Naive thymus-derived CD4-positive, alpha-beta T cell (primary cell): ENCODE measurements at regions not wholly inside any gene's neighbourhood (a gene's known extent, or its start where the extent isn't known, plus 50 kb on each side); places are given as distances from the start of the nearest gene placed in this dataset.
"Not testable (repeated sequence)": the region's sequence is repeated elsewhere in the genome, so short reads cannot be mapped to it uniquely, and the experiment has no call there.

Experiments used
- ATAC-seq: fragments of 150-1000 bp; cut with Tn5 transposase; 2 replicates; pipeline ENCODE4 v1.10.0; 2021; ENCODE audit warnings: mild to moderate bottlenecking, moderate library complexity
- CTCF ChIA-PET: fragments of 350-600 bp; sonication (Branson Sonifier 250); formaldehyde crosslinking; loops from one replicate; lab custom pipeline; 2021; ENCODE audit warnings: antibody characterized with exemption; lab: Charles Lee
- POLR2A ChIA-PET: fragments of 350-600 bp; sonication (Branson Sonifier 250); formaldehyde crosslinking; loops from one replicate; lab custom pipeline; 2021; ENCODE audit warnings: antibody characterized with exemption, inconsistent platforms; lab: Charles Lee
- DNase-seq, 9 donors: peaks; one replicate each; pipeline versions ENCODE4 v3.0.0 to v3.0.0-alpha.2; 2020 to 2022; ENCODE audit warnings: mixed read lengths in 1 of 9
- H3K27ac ChIP-seq: one replicate; pipeline ENCODE4 v1.7.0; 2013; ENCODE audit warnings: mild to moderate bottlenecking, low read depth, low read length, moderate library complexity
- H3K27me3 ChIP-seq, 2 donors: one replicate each; pipeline ENCODE4 v1.7.0; 2013; ENCODE audit warnings: low read length in 2 of 2, mild to moderate bottlenecking in 2 of 2, moderate library complexity in 2 of 2; ENCODE audit not compliant: control insufficient read depth in 2 of 2, insufficient read depth in 2 of 2
- H3K36me3 ChIP-seq, 3 experiments: 1 replicate in 2 of 3; 2 replicates in 1 of 3; pipeline ENCODE4 v1.7.0; 2013; ENCODE audit warnings: low read length in 3 of 3, mild to moderate bottlenecking in 3 of 3, moderate library complexity in 1 of 3; ENCODE audit not compliant: insufficient read depth in 3 of 3, control insufficient read depth in 2 of 3
- H3K4me1 ChIP-seq, 2 donors: one replicate each; pipeline ENCODE4 v1.7.0; 2013; ENCODE audit warnings: low read length in 2 of 2, mild to moderate bottlenecking in 2 of 2, moderate library complexity in 1 of 2; ENCODE audit not compliant: control insufficient read depth in 2 of 2, insufficient read depth in 2 of 2
- H3K4me3 ChIP-seq: 2 replicates; pipeline ENCODE4 v1.7.0; 2013; ENCODE audit warnings: mild to moderate bottlenecking, low read length
- H3K9me3 ChIP-seq, 3 experiments: 1 replicate in 2 of 3; 2 replicates in 1 of 3; pipeline ENCODE4 v1.7.0; 2013; ENCODE audit warnings: low read length in 3 of 3; ENCODE audit not compliant: control insufficient read depth in 2 of 3
- H3K27ac Mint-ChIP-seq, 9 donors: one replicate each; pipeline ENCODE4 v1.8.0; 2020 to 2022; ENCODE audit warnings: mixed read lengths in 9 of 9, mild to moderate bottlenecking in 8 of 9, moderate library complexity in 5 of 9, inconsistent platforms in 2 of 9
- H3K27me3 Mint-ChIP-seq, 5 donors: one replicate each; pipeline ENCODE4 v1.8.0; 2021 to 2022; ENCODE audit warnings: mixed read lengths in 5 of 5, mild to moderate bottlenecking in 1 of 5
- H3K36me3 Mint-ChIP-seq, 5 donors: one replicate each; pipeline ENCODE4 v1.8.0; 2020 to 2022; ENCODE audit warnings: mixed read lengths in 5 of 5, mild to moderate bottlenecking in 3 of 5, inconsistent platforms in 1 of 5
- H3K4me1 Mint-ChIP-seq, 7 donors: one replicate each; pipeline ENCODE4 v1.8.0; 2020 to 2022; ENCODE audit warnings: mixed read lengths in 7 of 7, mild to moderate bottlenecking in 3 of 7, inconsistent platforms in 1 of 7
- H3K4me3 Mint-ChIP-seq, 10 donors: one replicate each; pipeline ENCODE4 v1.8.0; 2020 to 2022; ENCODE audit warnings: mild to moderate bottlenecking in 10 of 10, mixed read lengths in 10 of 10, moderate library complexity in 6 of 10, inconsistent platforms in 2 of 10
- H3K9me3 Mint-ChIP-seq, 11 donors: one replicate each; pipeline ENCODE4 v1.8.0; 2020 to 2022; ENCODE audit warnings: mixed read lengths in 11 of 11, mild to moderate bottlenecking in 4 of 11, inconsistent platforms in 1 of 11, moderate library complexity in 1 of 11
- intact Hi-C, 2 donors: fragments of 100-400 bp; cut with micrococcal nuclease; formaldehyde crosslinking; loops; one replicate each; pipeline ENCODE4 v1.15.1; 2023

DNA sequence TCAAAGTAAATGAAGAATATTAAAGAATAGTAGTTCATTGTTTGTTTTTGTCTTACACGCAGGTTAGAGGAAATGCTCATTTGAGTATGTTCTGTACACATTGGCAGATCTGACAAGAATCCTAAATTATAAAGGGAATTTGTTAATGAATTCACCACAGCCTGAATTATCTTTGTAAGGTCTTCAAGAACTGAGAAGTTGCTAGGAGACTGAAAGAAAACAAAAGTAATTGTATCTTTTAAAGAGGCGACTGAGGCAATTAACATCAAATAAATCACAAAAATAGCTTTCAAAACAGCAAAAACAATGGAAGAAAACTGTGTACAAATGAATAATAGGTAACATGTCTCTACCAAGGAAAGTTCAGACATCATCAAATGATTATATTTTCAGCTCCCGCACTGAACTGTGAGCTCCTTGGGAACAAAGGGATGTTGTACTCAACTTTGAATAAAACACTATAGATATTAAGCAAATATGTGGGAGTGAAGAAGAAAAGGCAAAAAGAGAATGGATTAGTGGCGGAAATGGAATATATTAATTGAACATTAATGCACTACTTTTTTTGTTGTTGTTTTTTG, 51.7 kb upstream of the ATIC start:
- Histone ChIP-seq H3K9me3 (no peaks in the 10 kb centered on the region), H3K36me3 (no peaks in the 10 kb centered on the region), H3K27ac (no peak overlapping the region), H3K4me1 (no peaks in the 10 kb centered on the region), H3K4me3 (no peak overlapping the region), H3K27me3 (no peaks in the 10 kb centered on the region)
- POLR2A ChIA-PET: no interaction called here
- ATAC-seq (no peak), DNase-seq (no peak)
- H3K9me3 Mint-ChIP-seq: no peaks in the 10 kb centered on the region
- no peaks in the 10 kb centered on the region for H3K36me3 Mint-ChIP-seq
- CTCF ChIA-PET: no interaction called here
- H3K27me3 Mint-ChIP-seq: peaks cover 0 to 6% (median 0%) of the 10 kb centered on the region in 5 donors
- H3K27ac Mint-ChIP-seq: no peak overlapping the region
- no peaks in the 10 kb centered on the region for H3K4me1 Mint-ChIP-seq
- intact Hi-C loops: no loop called here
- H3K4me3 Mint-ChIP-seq: no peak overlapping the region

DNA sequence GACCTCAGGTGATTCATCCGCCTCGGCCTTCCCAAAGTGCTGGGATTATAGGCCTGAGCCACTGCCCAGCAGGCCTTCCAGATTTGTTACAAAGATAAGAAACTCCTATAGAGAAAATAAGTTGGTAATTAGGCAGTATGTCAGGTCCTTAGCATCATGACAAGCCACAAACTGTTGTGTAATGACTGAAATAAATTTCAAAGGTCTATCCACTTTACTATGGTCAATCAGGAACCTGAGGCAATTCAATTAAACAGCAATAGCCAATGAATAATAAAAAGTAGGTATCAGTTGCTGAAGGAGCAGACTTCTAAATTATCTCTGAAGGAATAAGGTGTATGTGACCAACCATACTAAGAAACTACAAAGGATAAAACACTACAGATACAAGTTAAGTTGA, 62.4 kb upstream of the ATIC start:
- Histone ChIP-seq H3K27me3 (no peaks in the 10 kb centered on the region), H3K9me3 (no peaks in the 10 kb centered on the region), H3K4me1 (no peaks in the 10 kb centered on the region), H3K4me3 (no peak overlapping the region), H3K36me3 (no peaks in the 10 kb centered on the region), H3K27ac (no peak overlapping the region)
- no peak for ATAC-seq
- CTCF ChIA-PET: no interaction called here
- no peak overlapping the region for H3K27ac Mint-ChIP-seq
- H3K4me3 Mint-ChIP-seq: no peak overlapping the region
- POLR2A ChIA-PET: no interaction called here
- DNase-seq: no peak
- peaks cover 0 to 4% (median 0%) of the 10 kb centered on the region in 5 donors for H3K36me3 Mint-ChIP-seq
- intact Hi-C loops: no loop called here
- H3K27me3 Mint-ChIP-seq: peaks cover 0 to 21% (median 18%) of the 10 kb centered on the region in 5 donors
- peaks cover 0 to 4% (median 0%) of the 10 kb centered on the region in 11 donors for H3K9me3 Mint-ChIP-seq
- H3K4me1 Mint-ChIP-seq: no peaks in the 10 kb centered on the region

DNA sequence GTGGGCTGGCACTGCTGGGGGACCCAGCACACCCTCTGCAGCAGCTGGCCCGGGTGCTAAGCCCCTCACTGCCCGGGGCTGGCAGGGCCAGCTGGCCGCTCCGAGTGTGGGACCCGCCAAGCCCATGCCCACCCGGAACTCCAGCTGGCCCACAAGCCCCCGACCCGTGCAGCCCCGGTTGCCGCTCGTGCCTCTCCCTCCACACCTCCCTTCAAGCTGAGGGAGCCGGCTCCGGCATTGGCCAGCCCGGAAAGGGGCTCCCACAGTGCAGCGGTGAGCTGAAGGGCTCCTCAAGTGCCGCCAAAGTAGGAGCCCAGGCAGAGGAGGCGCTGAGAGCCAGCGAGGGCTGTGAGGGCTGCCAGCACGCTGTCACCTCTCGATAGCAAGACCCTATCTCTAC, 65.9 kb upstream of the ATIC start:
- peaks cover 0 to 24% (median 12%) of the 10 kb centered on the region in 5 donors for H3K27me3 Mint-ChIP-seq
- H3K27ac ChIP-seq, H3K9me3 ChIP-seq, H3K36me3 ChIP-seq, H3K36me3 Mint-ChIP-seq, ATAC-seq, H3K4me1 ChIP-seq, H3K4me3 ChIP-seq, H3K4me1 Mint-ChIP-seq, DNase-seq, H3K27me3 ChIP-seq, H3K9me3 Mint-ChIP-seq, POLR2A ChIA-PET, CTCF ChIA-PET, H3K27ac Mint-ChIP-seq, H3K4me3 Mint-ChIP-seq, intact Hi-C loops: not testable (repeated sequence)

DNA sequence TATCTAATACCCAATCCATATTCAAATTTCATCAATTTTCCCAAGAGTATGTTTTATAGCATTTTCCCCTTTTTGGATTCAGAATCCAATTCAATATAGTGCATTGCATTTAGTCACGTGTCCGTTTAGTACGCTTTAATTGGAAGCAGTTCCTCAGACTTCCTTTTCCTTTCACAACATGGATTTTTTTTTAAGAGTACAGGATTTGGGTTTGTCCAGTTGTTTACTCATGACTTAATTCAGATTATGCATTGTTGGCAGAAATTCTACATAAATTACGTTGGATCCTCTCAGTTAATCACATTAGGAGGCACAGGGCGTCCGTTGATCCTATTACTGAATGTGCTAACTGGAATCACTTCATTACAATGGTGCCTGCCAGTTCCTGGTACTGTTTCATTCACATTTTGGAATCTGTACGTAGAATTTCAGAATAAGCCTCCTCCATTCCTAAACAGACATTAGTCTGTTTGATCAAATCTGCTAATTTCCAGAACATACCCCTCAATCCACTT, 70.0 kb upstream of the ATIC start:
- no peaks in the 10 kb centered on the region for H3K27me3 ChIP-seq
- intact Hi-C loops: no loop called here
- peaks cover 0 to 29% (median 12%) of the 10 kb centered on the region in 5 donors for H3K27me3 Mint-ChIP-seq
- no peak for DNase-seq
- H3K9me3 ChIP-seq: no peaks in the 10 kb centered on the region
- H3K4me3 Mint-ChIP-seq: no peak overlapping the region
- no peak for ATAC-seq
- H3K9me3 Mint-ChIP-seq: peaks cover 0 to 4% (median 0%) of the 10 kb centered on the region in 11 donors
- H3K36me3 ChIP-seq: no peaks in the 10 kb centered on the region
- no peak overlapping the region for H3K4me3 ChIP-seq
- no peaks in the 10 kb centered on the region for H3K4me1 ChIP-seq
- H3K36me3 Mint-ChIP-seq: peaks cover 0 to 4% (median 0%) of the 10 kb centered on the region in 5 donors
- ChIA-PET CTCF (no interaction called here), POLR2A (no interaction called here)
- no peak overlapping the region for H3K27ac Mint-ChIP-seq
- H3K4me1 Mint-ChIP-seq: no peaks in the 10 kb centered on the region
- H3K27ac ChIP-seq: no peak overlapping the region

DNA sequence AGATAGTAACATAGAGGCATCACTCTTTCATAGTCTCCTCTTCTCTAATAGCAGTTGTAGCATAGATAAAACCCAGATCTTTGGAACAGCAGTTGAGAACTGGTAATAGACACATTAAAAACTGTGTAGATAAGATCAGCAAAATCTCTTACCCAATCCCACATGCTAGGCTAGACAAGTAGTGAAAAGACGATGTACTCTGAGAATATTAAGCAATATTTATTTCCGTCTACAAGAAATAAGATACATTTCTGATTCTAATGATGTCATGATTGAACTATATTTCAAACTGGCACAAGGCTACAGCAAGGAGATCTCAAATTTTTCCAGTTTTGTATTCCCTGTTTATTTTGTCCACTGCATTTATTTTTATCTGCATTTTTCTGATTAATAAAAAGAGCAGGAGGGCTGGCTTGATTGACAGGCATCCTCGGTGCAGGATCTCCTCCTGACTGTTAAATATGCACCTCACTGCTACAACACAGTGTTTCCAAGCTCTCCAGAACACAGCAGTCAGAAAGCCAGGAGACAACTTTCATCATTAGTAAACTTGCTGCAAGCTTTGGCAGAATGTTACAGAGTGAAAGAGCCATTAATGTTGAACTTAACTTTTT, 73.3 kb upstream of the ATIC start:
- no peak for DNase-seq
- Mint-ChIP-seq H3K36me3 (no peaks in the 10 kb centered on the region), H3K27ac (no peak overlapping the region), H3K9me3 (peaks cover 0 to 3% (median 0%) of the 10 kb centered on the region in 11 donors), H3K4me3 (no peak overlapping the region), H3K4me1 (no peaks in the 10 kb centered on the region), H3K27me3 (peaks cover 0 to 32% (median 9%) of the 10 kb centered on the region in 5 donors)
- intact Hi-C loops: no loop called here
- CTCF ChIA-PET: no interaction called here
- Histone ChIP-seq H3K9me3 (no peaks in the 10 kb centered on the region), H3K4me3 (no peak overlapping the region), H3K4me1 (no peaks in the 10 kb centered on the region), H3K27me3 (no peaks in the 10 kb centered on the region), H3K27ac (no peak overlapping the region), H3K36me3 (no peaks in the 10 kb centered on the region)
- no peak for ATAC-seq
- POLR2A ChIA-PET: no interaction called here

DNA sequence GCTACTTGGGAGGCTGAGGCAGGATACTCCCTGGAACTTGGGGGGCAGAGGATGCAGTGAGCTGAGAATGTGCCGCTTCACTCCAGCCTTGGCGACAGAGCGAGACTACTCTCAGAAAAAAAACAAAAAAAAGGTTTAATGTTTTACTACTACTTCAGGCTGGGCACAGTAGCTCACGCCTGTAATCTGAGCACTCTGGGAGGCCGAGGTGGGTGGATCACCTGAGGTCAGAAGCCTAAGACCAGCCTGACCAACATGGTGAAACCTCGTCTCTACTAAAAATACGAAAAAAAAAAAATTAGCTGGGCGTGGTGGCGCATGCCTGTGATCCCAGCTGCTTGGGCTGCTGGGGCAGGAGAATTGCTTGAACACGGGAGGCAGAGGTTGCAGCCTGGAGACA, 75.7 kb upstream of the ATIC start:
- Mint-ChIP-seq H3K27me3 (peaks cover 0 to 18% (median 4%) of the 10 kb centered on the region in 5 donors), H3K4me1 (no peaks in the 10 kb centered on the region), H3K27ac (no peak overlapping the region), H3K4me3 (no peak overlapping the region), H3K36me3 (no peaks in the 10 kb centered on the region), H3K9me3 (no peaks in the 10 kb centered on the region)
- intact Hi-C loops: no loop called here
- ChIA-PET POLR2A (no interaction called here), CTCF (no interaction called here)
- no peak for ATAC-seq
- H3K4me1 ChIP-seq: no peaks in the 10 kb centered on the region
- H3K27me3 ChIP-seq: no peaks in the 10 kb centered on the region
- no peaks in the 10 kb centered on the region for H3K9me3 ChIP-seq
- no peak overlapping the region for H3K4me3 ChIP-seq
- H3K36me3 ChIP-seq: no peaks in the 10 kb centered on the region
- no peak overlapping the region for H3K27ac ChIP-seq
- no peak for DNase-seq

DNA sequence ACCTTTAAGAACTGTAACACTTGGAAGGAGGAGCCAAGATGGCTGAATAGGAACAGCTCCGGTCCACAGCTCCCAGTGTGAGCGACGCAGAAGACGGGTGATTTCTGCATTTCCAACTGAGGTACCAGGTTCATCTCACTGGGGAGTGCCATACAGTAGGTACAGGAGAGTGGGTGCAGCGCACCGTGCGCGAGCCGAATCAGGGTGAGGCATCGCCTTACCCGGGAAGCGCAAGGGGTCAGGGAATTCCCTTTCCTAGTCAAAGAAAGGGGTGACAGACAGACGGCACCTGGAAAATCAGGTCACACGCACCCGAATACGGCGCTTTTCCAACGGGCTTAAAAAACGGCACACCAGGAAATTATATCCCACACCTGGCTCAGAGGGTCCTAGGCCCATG, 81.8 kb upstream of the ABCA12 start:
- CTCF ChIA-PET, POLR2A ChIA-PET: not testable (repeated sequence)

More for the DNA sequence above, 81.8 kb upstream of the ABCA12 start:
- DNase-seq, H3K4me3 ChIP-seq, H3K4me1 Mint-ChIP-seq, H3K27me3 ChIP-seq, H3K27ac Mint-ChIP-seq, ATAC-seq, H3K9me3 Mint-ChIP-seq, H3K27me3 Mint-ChIP-seq, intact Hi-C loops, H3K36me3 ChIP-seq, H3K4me1 ChIP-seq, H3K36me3 Mint-ChIP-seq, H3K27ac ChIP-seq, H3K9me3 ChIP-seq, H3K4me3 Mint-ChIP-seq: not testable (repeated sequence)
